SH-SY5Y (cell line): ENCODE measurements at regions not wholly inside any gene's neighbourhood (a gene's known extent, or its start where the extent isn't known, plus 50 kb on each side); places are given as distances from the start of the nearest gene placed in this dataset.

Experiments
- GATA2 ChIP-seq: IDR thresholded peaks from 2 replicates; pipeline ENCODE4 v1.6.1; 2011; ENCODE audit warnings: mild to moderate bottlenecking, low read depth, low read length
- GATA3 ChIP-seq: IDR thresholded peaks from 2 replicates; pipeline ENCODE4 v1.6.1; 2011; ENCODE audit warnings: low read depth, mild to moderate bottlenecking, low read length, moderate library complexity

DNA sequence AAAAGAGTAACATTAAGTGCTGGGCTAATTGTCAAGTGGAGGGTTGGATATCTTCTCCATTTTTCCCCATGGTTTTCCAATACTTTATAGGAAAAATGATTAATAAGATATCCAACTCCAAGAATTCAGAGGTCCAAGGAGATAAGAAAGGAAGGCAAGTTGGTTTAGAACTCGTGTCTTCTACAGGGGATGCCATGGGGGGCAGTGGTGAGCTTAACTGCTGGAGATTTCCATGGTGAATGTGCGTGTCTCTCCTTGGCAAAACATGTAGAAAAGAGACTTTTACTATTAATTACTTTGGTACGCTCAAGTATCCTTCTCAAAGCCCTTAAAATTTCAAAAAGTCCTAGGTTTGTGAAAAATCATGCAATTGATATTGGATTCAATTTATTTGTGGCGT lies 982.9 kb upstream of the RBFOX1 start:
- TF ChIP-seq GATA2 (no peak), GATA3 (no peak)
